NCI-H774 (cell line): ENCODE measurements at regions not wholly inside any gene's neighbourhood (a gene's known extent, or its start where the extent isn't known, plus 50 kb on each side); places are given as distances from the start of the nearest gene placed in this dataset.
"Not testable (repeated sequence)": the region's sequence is repeated elsewhere in the genome, so short reads cannot be mapped to it uniquely, and the experiment has no call there.

ENCODE experiments used
- DNase-seq: peaks from one replicate; lab custom pipeline; 2025; lab: John Stamatoyannopoulos, UW

DNA sequence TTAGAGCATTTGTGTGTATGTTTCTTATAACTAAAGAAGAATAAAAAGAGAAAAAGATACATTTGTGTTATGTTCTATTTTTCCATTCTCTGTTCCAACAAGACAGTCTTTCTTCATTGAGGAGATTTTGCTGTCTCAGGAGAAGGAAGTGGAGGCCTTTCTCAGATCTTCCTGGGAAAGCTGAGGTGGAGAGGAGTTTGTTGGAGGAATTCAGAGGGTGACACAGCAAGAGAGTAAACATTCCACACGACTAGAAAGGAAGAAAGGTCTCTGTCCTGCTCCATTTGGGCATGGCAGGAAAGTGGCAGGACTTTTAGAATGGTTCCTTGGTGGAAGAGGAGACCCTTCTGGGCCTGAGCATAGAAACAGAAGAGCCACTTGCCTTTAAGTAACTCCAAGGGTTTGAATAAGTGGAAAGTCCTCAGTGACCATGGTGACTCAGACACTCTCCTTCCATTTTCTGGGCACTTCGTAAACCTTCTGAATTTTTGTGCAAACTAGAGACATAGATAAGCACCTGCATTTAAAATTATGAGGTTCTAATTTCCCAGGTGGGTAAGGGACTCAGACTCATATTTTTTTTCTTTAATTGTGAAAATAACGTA is 52.3 kb upstream of the COL5A2 start:
- no peak for DNase-seq

DNA sequence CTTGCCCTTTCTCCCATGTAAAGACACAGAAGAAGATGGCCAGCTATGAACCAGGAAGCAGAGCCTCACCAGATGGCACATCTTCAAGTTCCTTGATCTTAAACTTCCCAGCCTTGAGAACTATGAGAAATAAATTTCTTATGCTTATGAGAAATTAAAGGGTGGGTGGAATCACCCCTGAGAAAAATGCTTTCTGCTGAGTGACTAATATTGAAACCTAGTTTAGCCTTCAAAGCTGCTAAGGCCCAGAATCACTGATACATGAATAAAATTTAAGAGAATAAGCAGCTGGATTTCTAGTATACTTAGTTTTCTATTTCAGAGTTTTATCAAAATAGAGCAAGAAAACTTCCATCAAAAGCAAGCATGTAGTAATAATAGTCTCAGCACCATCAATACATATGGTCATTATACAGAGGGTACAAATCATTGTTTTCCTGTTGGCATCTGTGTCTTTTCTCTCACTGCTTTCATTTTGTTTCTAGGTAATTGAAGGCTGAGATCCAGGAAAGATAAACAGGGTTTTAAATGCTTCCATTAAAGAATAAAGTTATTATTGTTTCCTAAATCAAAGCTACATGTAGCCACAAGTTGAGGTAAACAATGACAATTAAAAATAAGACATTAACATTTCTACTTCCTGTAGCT is 53.3 kb upstream of the COL5A2 start:
- DNase-seq = no peak

DNA sequence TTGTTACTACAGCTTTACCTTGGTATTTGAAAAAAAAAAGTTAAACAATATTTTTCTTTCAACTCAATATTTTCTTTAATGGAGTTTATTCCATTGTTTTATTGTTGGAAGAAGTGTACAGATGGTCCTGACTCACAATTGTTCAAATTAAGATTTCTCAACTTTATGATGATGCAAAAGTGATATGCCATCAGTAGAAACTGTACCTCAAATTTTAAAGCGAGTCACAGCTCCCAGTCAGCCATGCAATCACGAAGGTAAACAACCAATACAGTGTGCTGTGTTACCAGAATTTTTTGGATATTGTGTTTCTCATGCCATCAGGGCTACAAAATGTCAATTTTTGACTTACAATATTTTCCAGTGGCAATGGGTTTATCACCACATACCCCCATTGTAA is 54.0 kb upstream of the COL5A2 start:
- no peak for DNase-seq

DNA sequence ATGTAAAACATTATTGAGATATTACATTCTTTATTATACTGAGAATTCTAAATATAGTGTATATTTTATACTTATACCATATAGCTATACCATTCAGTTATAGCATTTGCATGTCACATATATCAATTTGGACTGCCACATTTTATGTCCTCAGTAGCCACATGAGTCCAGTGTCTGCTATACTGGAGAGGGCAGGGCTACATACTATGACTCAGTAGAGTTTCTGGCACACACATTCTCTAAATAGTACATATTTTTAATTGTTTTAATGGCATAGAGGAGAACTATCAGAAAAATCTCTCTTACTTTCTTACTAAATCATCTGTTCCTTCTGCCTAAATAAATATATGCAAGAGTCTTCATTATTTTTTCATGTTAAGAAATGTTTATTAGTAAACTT is 55.4 kb upstream of the COL5A2 start:
- no peak for DNase-seq

DNA sequence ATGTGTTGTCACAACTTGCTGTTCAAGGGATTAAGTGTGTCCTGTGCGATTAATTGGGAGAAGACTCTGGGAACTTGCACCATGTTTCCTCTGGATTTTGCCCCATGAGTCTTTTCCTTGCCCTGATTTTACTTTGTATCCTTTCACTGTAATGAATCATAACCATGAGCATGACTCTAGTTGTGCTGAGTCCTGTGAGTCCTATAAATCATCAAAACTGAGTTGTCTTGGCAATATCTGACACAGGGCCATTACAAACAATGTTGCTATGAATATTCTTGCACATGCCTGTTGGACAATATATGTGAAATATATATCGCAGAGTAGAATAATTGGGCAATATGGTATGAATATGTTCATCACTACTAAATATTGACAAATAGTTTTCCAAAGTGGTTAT is 56.5 kb upstream of the COL5A2 start:
- no peak for DNase-seq

DNA sequence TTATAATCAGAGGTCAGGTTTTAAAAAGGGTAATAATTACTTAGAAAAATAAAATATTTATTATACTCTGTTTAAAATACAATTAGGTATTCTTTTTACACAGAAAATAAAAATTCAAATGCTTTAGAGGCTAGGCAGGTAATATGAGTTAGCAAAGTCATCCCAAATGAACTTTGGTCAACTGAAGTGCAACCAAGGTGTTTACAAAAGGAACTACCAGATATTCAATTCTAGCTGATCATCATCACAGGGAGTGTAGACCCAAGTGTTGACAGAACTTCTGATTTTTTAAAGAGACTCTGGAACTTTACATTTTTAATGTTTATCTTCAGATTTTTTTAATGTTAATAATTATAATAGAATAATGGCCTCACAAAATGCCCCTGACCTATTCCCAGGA is 59.3 kb upstream of the COL5A2 start:
- DNase-seq = no peak

DNA sequence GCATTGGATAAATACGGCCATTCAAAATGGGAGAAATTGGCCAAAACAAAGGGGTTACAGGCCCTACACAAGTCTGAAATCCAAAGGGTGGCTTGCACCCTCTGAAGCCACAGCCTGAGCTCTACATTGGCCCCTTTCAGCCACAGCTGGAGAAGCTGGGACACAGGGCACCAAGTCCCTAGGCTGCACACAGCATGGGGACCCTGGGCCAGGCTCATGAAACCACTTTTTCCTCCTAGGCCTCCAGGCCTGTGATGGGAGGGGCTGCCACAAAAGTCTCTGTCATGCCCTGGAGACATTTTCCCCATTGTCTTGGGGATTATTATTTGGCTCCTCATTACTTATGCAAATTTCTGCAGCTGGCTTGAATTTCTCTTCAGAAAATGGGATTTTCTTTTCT is 64.3 kb upstream of the COL5A2 start:
- DNase-seq = not testable (repeated sequence)

DNA sequence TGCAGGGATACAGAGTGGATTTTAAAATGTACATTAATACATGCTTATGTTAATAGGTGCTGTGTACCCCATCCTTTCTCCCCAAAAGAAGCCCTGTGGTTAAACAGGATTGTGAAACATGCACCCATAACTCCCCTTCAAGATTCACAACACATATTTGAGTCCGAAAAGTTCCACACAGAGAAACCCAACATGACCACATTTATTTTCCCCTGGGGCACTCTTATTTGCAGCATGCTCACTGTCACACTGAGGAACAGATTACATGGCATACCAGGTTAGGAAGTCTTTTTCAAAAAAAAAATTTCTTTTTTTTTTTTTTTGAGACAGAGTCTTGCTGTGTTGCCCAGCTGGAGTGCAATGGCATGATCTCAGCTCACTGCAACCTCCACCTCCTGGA is 67.7 kb upstream of the COL5A2 start:
- no peak for DNase-seq

DNA sequence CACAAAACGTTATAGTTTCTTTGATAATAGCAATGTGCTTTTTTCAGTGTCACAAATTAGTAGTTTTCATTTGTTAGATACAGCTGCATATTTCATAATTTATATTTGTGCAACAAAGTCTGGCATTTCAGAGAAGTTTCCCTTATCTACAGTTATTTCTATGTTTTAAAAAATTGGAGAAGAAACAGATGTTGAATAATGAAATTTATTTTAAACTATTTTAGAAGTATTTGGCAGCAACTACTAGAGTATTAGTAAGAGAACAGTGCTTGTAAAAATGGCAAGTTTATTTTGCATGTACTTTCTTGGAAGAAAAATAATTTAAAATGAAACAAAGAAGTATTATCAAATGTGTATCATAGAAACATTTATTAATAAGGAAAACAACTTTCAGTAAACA is 68.6 kb upstream of the COL5A2 start:
- no peak for DNase-seq

DNA sequence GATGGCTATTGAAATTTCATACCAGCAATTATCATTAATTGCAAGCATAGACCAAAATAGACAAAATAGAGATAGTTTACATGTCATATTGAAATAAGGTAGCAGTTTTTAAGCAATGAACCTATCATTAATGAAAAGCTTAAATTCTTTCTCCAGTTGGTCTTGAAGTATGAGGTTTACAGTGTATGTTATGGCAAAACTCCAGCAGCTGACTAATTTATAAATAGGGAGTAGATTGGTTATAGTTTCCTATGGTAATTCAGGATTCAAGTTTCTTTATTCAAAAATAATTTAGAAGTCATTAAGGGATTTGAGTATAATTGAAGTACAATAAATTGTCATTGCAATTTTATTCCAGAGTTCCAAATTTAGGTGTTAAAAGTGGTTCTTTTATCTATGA is 69.6 kb upstream of the COL5A2 start:
- no peak for DNase-seq

DNA sequence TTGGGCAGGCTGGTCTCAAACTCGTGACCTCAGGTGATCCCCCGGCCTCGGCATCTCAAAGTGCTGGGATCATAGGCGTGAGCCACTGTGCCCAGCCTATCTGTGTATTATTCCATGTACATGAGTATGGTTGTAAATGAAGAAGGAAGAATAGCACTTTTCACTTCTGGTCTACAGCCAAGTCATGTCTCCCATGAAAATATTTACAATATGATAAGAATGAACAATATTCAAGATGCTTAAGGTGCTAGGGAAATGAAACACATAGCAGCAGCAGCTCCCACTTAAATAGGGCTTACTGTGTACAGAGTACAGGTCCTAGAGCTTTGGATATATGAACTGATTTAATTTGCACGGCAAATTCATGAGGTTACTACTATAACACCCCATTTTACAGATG is 70.3 kb upstream of the COL5A2 start:
- no peak for DNase-seq

DNA sequence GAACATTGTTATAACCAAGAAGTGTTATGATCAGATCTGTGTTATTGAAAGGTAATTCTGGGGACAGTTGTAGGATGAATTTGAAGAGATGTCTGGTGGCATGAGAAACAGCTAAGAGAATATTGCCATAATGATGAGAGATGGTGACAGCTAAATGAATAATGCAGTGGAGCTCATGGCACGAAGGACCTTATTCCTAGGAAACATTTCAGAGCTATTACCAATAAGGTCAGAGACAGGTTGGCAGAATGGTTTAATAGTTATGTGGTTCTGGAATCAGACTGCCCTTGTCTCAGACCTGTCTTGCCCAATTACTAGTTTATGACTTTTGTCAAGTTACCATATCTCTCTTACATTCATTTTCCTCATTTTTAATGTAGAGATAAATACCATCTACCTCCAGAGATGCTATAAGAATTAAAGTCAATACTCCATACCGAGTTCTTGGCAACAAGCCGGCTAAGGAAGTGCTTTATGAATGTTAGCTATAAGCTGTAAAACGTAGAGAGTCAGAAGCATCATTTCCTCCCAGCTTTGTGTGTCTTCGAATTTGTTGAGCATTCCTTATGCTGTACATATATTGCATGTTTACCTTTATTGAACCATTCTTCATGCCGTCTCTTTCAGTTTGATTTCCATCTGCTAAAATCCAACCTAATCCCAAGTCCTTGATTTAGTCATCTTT is 73.6 kb upstream of the COL5A2 start:
- DNase-seq = no peak

DNA sequence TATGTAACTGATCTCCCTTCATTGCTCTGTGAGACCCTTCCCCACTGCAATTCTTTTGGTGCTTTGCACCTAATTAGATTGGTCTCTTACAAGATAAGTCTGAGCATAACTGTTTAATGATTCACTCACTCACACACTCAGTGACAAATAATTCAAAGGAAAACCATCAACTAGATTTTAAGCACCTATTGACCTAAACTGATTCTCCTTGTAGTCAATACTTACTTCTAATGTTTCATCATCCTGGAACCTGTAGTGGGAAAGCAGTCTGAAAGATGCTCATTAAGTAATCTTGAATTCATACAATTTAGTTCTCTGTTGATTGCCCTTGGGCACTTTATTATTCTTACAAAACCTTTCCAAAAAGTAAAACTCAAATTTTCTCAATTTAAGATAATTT is 74.3 kb upstream of the COL5A2 start:
- no peak for DNase-seq

DNA sequence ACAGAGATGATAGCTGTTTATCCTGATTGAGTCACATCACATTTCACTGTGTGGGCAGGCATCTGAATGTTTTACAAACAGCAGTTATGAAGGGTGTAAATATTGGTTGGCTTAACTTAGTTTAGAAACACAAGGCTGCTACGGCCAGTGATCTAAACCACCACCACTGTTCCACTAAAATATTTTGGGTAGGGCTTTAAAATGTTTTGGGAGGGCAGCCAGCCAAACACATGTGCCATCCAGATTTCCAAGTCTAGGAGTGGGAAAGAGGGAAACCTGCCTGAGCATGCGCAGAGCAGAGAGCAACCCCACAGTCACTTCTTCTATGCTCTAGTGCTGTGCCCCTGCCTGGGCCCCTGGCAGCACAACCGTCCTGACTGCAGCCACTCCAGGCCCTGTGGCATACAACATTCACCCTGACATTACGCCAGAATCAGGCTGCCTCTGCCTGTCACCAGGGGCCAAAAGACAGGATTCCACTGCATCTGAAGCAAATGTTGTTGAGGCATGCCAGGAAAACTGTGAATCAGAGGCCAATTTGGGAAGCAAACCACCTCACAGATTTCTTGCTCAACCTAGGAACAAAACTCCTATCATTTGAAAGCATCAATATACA is 74.8 kb upstream of the COL5A2 start:
- DNase-seq = no peak

DNA sequence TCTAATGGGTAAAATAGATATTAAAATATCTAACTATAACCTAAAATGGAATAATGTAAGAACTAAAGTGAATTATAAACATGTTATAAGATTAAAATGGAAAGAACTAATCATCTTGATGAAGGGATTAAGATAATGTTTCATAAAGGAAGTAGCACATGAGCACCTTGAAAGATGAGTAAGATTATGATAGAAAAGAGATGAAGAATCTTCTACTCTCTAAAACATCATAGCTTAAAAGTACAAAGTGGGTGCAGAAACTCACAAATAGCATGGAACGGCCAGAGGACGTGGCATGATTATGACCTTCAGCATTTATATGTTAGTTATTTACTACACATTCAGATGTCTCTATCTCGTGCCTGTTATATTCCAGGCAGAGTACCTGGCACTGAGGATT is 76.2 kb upstream of the COL5A2 start:
- no peak for DNase-seq

DNA sequence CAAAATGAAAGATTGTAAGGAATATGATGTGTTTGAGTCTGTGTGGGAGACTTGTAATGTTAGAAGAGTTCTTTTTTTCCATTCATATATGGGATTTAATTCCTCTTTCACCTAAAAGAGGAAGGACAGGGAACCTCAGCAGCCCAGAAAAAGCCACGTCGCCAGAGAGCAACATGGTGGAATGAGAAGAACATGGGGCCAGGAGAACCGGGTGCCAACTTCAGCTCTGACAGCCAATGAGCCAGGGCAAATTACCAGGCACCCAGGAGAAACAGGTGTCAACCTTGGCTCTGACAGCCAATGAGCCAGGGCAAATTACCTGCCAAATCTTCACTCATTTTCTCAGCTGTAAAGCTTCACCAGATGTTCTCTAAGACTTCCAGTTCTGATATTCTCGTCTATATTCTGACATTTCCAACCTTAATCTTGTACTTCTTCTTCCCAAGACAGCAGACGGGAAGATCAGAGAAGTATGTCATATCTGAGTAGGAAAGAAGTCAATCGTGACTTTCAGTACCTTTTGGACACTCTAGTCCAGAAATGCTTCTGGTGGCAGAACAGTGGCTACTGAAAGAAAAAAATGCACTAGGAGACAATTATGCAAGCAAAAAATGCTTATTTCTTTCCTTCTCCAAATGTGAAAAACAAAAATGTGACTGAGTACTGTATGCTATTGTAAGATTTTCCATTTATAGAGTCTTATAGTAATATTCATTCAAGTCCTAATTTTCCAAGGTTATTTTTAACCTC is 79.2 kb upstream of the COL5A2 start:
- no peak for DNase-seq

DNA sequence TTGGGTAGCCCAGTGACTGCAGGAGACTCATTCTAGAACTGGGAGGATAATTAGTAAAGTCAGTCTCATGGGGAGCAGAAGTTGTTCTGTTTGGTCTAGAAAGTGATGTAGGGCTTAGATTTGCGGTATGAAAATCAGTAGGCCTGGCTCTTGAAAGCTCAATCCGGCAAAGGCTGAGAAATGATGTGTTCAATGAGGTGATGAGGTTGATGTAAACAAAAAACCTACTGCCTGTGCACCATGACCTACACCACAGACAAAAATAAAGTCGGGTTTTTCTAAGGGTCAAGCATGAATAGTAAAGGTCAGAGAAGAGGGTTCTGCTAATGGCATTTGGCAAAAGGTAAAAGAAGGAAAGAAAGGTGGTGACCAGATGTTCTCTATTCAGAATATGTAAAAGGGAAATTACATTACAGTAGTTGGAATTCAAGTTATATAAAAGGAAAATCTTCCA is 80.8 kb upstream of the COL5A2 start:
- DNase-seq = no peak

DNA sequence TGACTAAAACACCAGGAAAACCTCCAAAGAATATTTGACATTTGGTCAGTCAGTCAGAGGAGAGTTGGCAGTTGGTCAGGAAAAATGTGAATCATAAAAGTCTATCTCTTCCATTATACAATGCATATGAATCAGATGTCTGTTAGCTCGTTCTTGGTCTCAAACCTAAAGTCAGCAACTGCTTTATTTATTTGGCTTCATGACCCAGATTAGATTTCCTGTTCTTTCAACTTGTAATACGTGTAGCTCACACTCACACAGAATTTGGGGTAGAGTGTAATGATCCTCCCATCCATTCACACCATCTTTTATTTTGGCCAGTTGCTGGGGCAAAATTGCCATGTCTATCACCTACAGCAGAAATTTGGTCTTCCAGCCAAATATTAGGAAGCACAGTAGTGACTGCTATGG is 81.9 kb upstream of the COL5A2 start:
- DNase-seq = no peak

DNA sequence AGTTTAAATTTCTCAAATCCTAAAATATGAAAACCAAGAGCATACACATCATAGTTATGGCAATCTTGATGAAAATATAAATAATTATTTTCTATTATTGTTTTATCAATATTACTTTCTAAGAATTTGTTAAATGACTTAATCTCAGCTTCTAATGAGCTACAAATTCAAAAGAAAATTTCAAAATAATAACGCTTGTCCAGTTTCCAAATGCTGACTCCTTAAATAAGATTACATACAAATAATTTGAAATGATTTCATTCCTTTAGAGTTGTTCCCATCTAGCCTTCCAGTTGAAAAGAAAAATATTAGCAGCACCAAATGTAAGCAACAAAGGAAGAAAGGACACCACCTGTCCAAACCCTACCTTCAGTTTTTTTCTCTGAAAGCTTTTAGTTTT is 82.4 kb upstream of the COL5A2 start:
- no peak for DNase-seq

DNA sequence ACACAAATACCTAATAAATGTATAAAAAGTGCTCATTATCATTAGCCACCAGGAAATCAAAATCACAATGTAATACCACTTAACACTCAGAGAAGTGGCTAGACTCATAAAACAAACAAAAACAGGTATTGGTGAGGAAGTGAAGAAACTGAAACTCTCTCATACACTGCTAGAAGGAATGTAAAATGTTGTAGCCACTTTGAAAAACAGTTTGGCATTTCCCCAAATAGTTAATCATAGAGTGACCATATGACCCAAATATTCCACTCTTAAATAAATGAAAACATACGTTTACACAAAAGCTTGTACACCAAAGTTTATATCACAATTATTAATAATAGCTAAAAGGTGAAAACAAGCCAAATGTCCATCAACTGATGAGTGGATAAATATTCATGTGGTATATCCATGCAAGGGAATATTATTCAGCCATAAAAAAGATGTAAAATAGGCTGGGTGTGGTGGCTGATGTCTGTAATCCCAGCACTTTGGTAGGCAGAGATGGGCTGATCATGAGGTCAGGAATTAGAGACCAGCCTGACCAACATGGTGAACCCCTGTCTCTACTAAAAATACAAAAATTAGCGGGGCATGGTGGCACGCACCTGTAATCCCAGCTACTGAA is 86.2 kb upstream of the COL5A2 start:
- no peak for DNase-seq

DNA sequence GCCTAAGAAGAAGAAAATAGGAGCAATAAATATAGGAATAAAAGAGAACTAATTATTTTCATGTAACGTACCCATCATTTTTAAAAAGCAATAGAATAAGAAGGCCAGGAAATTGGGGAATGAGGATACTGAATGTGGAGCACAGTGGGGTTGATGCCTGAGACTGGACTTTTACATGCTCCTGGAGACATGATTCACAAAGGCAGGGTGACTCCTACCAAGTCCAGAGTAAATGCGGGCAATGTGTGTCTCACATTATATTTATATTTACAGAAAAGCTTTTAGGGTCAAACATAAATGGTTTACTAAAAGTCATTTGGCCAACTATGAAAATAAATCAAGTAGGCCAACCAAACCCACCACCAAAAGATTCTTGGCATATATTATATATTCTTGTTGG is 87.9 kb upstream of the COL5A2 start:
- DNase-seq = no peak
